ENCODE measurements at regions not wholly inside any gene's neighbourhood (a gene's known extent, or its start where the extent isn't known, plus 50 kb on each side); places are given as distances from the start of the nearest gene placed in this dataset.
A peak's percentile ranks its signal among the peaks of the same experiment; 100 is the strongest.

DNA sequence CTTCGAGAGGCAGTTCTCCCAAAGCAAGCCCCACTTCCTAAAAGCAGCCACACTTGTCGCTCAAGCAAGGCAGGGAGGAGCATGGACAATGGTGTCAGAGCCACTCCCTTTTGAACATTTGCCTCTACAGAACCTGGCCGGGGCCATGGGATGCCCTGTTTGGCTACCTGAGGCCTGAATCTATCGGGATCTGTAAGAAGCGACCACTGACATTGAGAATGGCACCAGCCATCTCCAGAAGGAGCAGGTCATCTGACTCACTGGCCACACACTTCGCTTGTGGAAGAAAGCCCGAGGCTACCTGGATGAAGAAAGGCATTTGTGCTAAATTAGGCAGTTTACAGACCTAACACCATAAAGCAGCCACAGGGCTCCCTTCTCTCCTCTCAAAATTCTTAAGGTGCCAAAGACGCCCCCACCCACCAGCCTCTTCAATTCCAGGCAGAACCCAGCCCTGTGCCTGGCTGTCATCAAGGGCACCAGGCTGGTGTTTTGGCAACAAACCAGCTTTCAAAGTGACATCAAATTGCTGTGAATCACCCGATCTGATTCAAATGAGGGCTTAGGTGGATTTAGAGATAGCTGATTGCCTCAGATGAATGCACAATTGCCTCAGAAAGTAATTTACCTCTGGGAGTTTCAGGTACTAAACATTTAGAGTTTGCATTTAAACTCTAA is 104.8 kb downstream of the ETS2 start:
- no peak for TF ChIP-seq CTCF (IDR thresholded peaks at IDR 0.05; ENCODE audit: poor library complexity, severe bottlenecking)
- Histone ChIP-seq H3K27ac (ENCODE audit: poor library complexity, severe bottlenecking) (peak overlapping the region; percentile 60), H3K36me3 (ENCODE audit: low read depth) (no peaks in the 10 kb centered on the region), H3K27me3 (ENCODE audit: insufficient read depth, poor library complexity, severe bottlenecking) (no peaks in the 10 kb centered on the region), H3K9me3 (ENCODE audit: severe bottlenecking) (no peaks in the 10 kb centered on the region), H3K4me1 (ENCODE audit: insufficient read depth, poor library complexity, severe bottlenecking) (peaks cover 49% of the 10 kb centered on the region), H3K4me3 (ENCODE audit: severe bottlenecking) (no peak overlapping the region)
- DNase-seq (ENCODE audit: low spot score) (no peak), ATAC-seq (ENCODE audit: low read depth) (peak; percentile 48)

- Histone ChIP-seq H3K4me3 (ENCODE audit: severe bottlenecking) (no peak overlapping the region), H3K27me3 (ENCODE audit: insufficient read depth, poor library complexity, severe bottlenecking) (no peaks in the 10 kb centered on the region), H3K36me3 (ENCODE audit: low read depth) (no peaks in the 10 kb centered on the region), H3K27ac (ENCODE audit: poor library complexity, severe bottlenecking) (peak overlapping the region; percentile 60), H3K4me1 (ENCODE audit: insufficient read depth, poor library complexity, severe bottlenecking) (peaks cover 49% of the 10 kb centered on the region), H3K9me3 (ENCODE audit: severe bottlenecking) (no peaks in the 10 kb centered on the region)
- ATAC-seq (ENCODE audit: low read depth) (no peak), DNase-seq (ENCODE audit: low spot score) (no peak)
- no peak for TF ChIP-seq CTCF (IDR thresholded peaks at IDR 0.05; ENCODE audit: poor library complexity, severe bottlenecking)
These were observed 104.2 kb downstream of the ETS2 start for GRCh38 chr21:38909929-38910328.

DNA sequence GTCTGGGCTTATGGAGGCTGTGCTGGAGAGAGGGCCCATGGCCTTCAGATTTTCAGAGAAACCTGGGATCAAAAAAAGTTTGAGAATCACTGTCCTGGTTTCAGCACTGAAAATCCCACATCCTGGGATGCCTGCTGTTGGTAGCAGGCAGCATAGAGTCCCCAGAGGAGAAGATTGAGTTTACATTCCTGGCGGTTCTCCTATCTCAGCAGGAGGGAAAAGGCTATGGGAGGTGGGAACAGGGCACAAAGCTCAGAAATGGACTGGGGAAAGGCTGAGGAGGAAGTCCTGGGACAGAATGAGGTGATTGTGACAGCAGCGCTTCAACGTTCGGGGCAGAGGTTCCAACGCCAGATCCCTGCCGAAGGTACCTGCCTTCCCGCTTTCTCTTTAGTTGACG is 103.4 kb downstream of the ETS2 start:
- Histone ChIP-seq H3K4me1 (ENCODE audit: insufficient read depth, poor library complexity, severe bottlenecking) (peaks cover 57% of the 10 kb centered on the region), H3K36me3 (ENCODE audit: low read depth) (no peaks in the 10 kb centered on the region), H3K27me3 (ENCODE audit: insufficient read depth, poor library complexity, severe bottlenecking) (no peaks in the 10 kb centered on the region), H3K27ac (ENCODE audit: poor library complexity, severe bottlenecking) (no peak overlapping the region), H3K9me3 (ENCODE audit: severe bottlenecking) (no peaks in the 10 kb centered on the region), H3K4me3 (ENCODE audit: severe bottlenecking) (no peak overlapping the region)
- ATAC-seq (ENCODE audit: low read depth), result no peak
- no peak for TF ChIP-seq CTCF (IDR thresholded peaks at IDR 0.05; ENCODE audit: poor library complexity, severe bottlenecking)
- no peak for DNase-seq (ENCODE audit: low spot score)

GRCh38 chr21:38908537-38908936 is 102.8 kb downstream of the ETS2 start:
- Histone ChIP-seq H3K27me3 (ENCODE audit: insufficient read depth, poor library complexity, severe bottlenecking) (no peaks in the 10 kb centered on the region), H3K4me1 (ENCODE audit: insufficient read depth, poor library complexity, severe bottlenecking) (peaks cover 59% of the 10 kb centered on the region), H3K27ac (ENCODE audit: poor library complexity, severe bottlenecking) (peak overlapping the region; percentile 54), H3K36me3 (ENCODE audit: low read depth) (no peaks in the 10 kb centered on the region), H3K9me3 (ENCODE audit: severe bottlenecking) (no peaks in the 10 kb centered on the region), H3K4me3 (ENCODE audit: severe bottlenecking) (no peak overlapping the region)
- ATAC-seq (ENCODE audit: low read depth) (no peak), DNase-seq (ENCODE audit: low spot score) (no peak)
- TF ChIP-seq CTCF (IDR thresholded peaks at IDR 0.05; ENCODE audit: poor library complexity, severe bottlenecking), result no peak

GRCh38 chr21:38905752-38906151 is 100.0 kb downstream of the ETS2 start:
- Histone ChIP-seq H3K4me3 (ENCODE audit: severe bottlenecking) (no peak overlapping the region), H3K36me3 (ENCODE audit: low read depth) (no peaks in the 10 kb centered on the region), H3K4me1 (ENCODE audit: insufficient read depth, poor library complexity, severe bottlenecking) (peaks cover 50% of the 10 kb centered on the region), H3K27ac (ENCODE audit: poor library complexity, severe bottlenecking) (no peak overlapping the region), H3K9me3 (ENCODE audit: severe bottlenecking) (no peaks in the 10 kb centered on the region), H3K27me3 (ENCODE audit: insufficient read depth, poor library complexity, severe bottlenecking) (no peaks in the 10 kb centered on the region)
- no peak for ATAC-seq (ENCODE audit: low read depth)
- DNase-seq (ENCODE audit: low spot score), result no peak
- TF ChIP-seq CTCF (IDR thresholded peaks at IDR 0.05; ENCODE audit: poor library complexity, severe bottlenecking), result no peak
